Activated CD4-positive, alpha-beta memory T cell treated with anti-CD3 and anti-CD28 coated beads for 36 hours (primary cell): ENCODE measurements at regions not wholly inside any gene's neighbourhood (a gene's known extent, or its start where the extent isn't known, plus 50 kb on each side); places are given as distances from the start of the nearest gene placed in this dataset.

Source experiments
- CTCF ChIA-PET: fragments of 350-600 bp; sonication (Branson Sonifier 250); formaldehyde crosslinking; loops from one replicate; lab custom pipeline; 2021; ENCODE audit warnings: antibody characterized with exemption, inconsistent platforms; lab: Charles Lee
- POLR2A ChIA-PET: fragments of 350-600 bp; sonication (Branson Sonifier 250); formaldehyde crosslinking; loops from one replicate; lab custom pipeline; 2021; ENCODE audit warnings: antibody characterized with exemption; lab: Charles Lee
- DNase-seq: peaks from one replicate; pipeline ENCODE4 v3.0.0-alpha.2; 2020
- H3K27ac Mint-ChIP-seq: one replicate; pipeline ENCODE4 v1.8.0; 2021; ENCODE audit warnings: mixed read lengths
- H3K27me3 Mint-ChIP-seq: one replicate; pipeline ENCODE4 v1.8.0; 2021; ENCODE audit warnings: mixed read lengths
- H3K36me3 Mint-ChIP-seq: one replicate; pipeline ENCODE4 v1.8.0; 2021; ENCODE audit warnings: mixed read lengths
- H3K4me1 Mint-ChIP-seq: one replicate; pipeline ENCODE4 v1.8.0; 2021; ENCODE audit warnings: low read depth, mixed read lengths
- H3K4me3 Mint-ChIP-seq: one replicate; pipeline ENCODE4 v1.8.0; 2021; ENCODE audit warnings: mild to moderate bottlenecking, mixed read lengths
- H3K9me3 Mint-ChIP-seq: one replicate; pipeline ENCODE4 v1.8.0; 2021; ENCODE audit warnings: mixed read lengths
- intact Hi-C: fragments of 100-400 bp; cut with micrococcal nuclease; formaldehyde crosslinking; loops from one replicate; pipeline ENCODE4 v1.15.1; 2023

- Mint-ChIP-seq H3K4me3 (no peak overlapping the region), H3K36me3 (no peaks in the 10 kb centered on the region), H3K9me3 (no peaks in the 10 kb centered on the region), H3K27ac (no peak overlapping the region), H3K27me3 (peaks cover 6% of the 10 kb centered on the region), H3K4me1 (no peaks in the 10 kb centered on the region)
- ChIA-PET POLR2A (no interaction called here), CTCF (interaction anchor here (0.8 kb wide), 1 partner anchor 941 kb away, joined by 3 read pairs; no protein-coding TSS in a partner anchor)
- intact Hi-C loops = no loop called here
- DNase-seq = no peak
These were observed 55.1 kb upstream of the NFIB start for GRCh38 chr9:14369011-14369410.

- Mint-ChIP-seq H3K36me3 (no peaks in the 10 kb centered on the region), H3K27ac (no peak overlapping the region), H3K4me3 (no peak overlapping the region), H3K4me1 (no peaks in the 10 kb centered on the region), H3K9me3 (no peaks in the 10 kb centered on the region), H3K27me3 (peaks cover 4% of the 10 kb centered on the region)
- POLR2A ChIA-PET = no interaction called here
- intact Hi-C loops = no loop called here
- DNase-seq = no peak
- CTCF ChIA-PET = no interaction called here
These were observed 52.1 kb upstream of the NFIB start for GRCh38 chr9:14366076-14366475.

- H3K4me3 Mint-ChIP-seq = no peak overlapping the region
- H3K4me1 Mint-ChIP-seq = no peaks in the 10 kb centered on the region
- no peak for DNase-seq
- H3K27ac Mint-ChIP-seq = no peak overlapping the region
- no peaks in the 10 kb centered on the region for H3K9me3 Mint-ChIP-seq
- intact Hi-C loops = no loop called here
- H3K27me3 Mint-ChIP-seq = peaks cover 4% of the 10 kb centered on the region
- POLR2A ChIA-PET = no interaction called here
- no peaks in the 10 kb centered on the region for H3K36me3 Mint-ChIP-seq
- CTCF ChIA-PET = no interaction called here
These were observed 51.7 kb upstream of the NFIB start for GRCh38 chr9:14365670-14366069.
